Endodermal cell (in vitro differentiated cells): ENCODE measurements at regions not wholly inside any gene's neighbourhood (a gene's known extent, or its start where the extent isn't known, plus 50 kb on each side); places are given as distances from the start of the nearest gene placed in this dataset.

Experiments
- DNase-seq: peaks from one replicate; pipeline ENCODE4 v3.0.0-alpha.2; 2017
- H3K27ac ChIP-seq: 2 replicates; pipeline ENCODE4 v1.5.1; 2013; ENCODE audit warnings: mild to moderate bottlenecking, low read depth, low read length, moderate library complexity
- H3K27me3 ChIP-seq: 2 replicates; pipeline ENCODE4 v1.6.1; 2013; ENCODE audit warnings: mild to moderate bottlenecking, low read length, moderate library complexity; ENCODE audit not compliant: insufficient read depth, control insufficient read depth, poor library complexity, severe bottlenecking
- H3K36me3 ChIP-seq: 2 replicates; pipeline ENCODE4 v1.7.0; 2013; ENCODE audit warnings: mild to moderate bottlenecking, low read length, moderate library complexity; ENCODE audit not compliant: control insufficient read depth, insufficient read depth
- H3K4me1 ChIP-seq: one replicate; pipeline ENCODE4 v1.7.0; 2013; ENCODE audit warnings: low read length; ENCODE audit not compliant: control insufficient read depth, insufficient read depth
- H3K4me3 ChIP-seq: 2 replicates; pipeline ENCODE4 v1.5.1; 2013; ENCODE audit warnings: mild to moderate bottlenecking, low read length, moderate library complexity
- H3K9ac ChIP-seq: 2 replicates; pipeline ENCODE4 v1.6.1; 2013; ENCODE audit warnings: mild to moderate bottlenecking, low read length, moderate library complexity; ENCODE audit not compliant: poor library complexity, severe bottlenecking; ENCODE audit errors: extremely low read depth
- H3K9me3 ChIP-seq: 2 replicates; pipeline ENCODE4 v1.6.1; 2013; ENCODE audit warnings: mild to moderate bottlenecking, low read length, moderate library complexity; ENCODE audit not compliant: control insufficient read depth
- H3K27ac Mint-ChIP-seq: 2 replicates; pipeline ENCODE4 v1.8.0; 2020; ENCODE audit warnings: mixed read lengths
- H3K27me3 Mint-ChIP-seq: 2 replicates; pipeline ENCODE4 v1.8.0; 2021; ENCODE audit warnings: mild to moderate bottlenecking, mixed read lengths; ENCODE audit not compliant: insufficient read depth
- H3K36me3 Mint-ChIP-seq: 2 replicates; pipeline ENCODE4 v1.8.0; 2020; ENCODE audit warnings: low read depth, mixed read lengths
- H3K4me1 Mint-ChIP-seq: 2 replicates; pipeline ENCODE4 v1.8.0; 2020; ENCODE audit warnings: mixed read lengths
- H3K4me3 Mint-ChIP-seq: 2 replicates; pipeline ENCODE4 v1.8.0; 2020; ENCODE audit warnings: mild to moderate bottlenecking, moderate library complexity, mixed read lengths
- H3K9me3 Mint-ChIP-seq: 2 replicates; pipeline ENCODE4 v1.8.0; 2020; ENCODE audit warnings: mild to moderate bottlenecking, mixed read lengths
- CTCF ChIP-seq: fragments of 200-600 bp; sonication (generic); conservative IDR thresholded peaks from 2 replicates; pipeline ENCODE4 v1.5.0; 2021; ENCODE audit warnings: antibody characterized with exemption, mild to moderate bottlenecking
- WGBS, 2 experiments: methylation state at CpG; one replicate each; pipeline versions ENCODE4 v1.1.5 to v1.1.7; 2013; ENCODE audit warnings: missing lambda C conversion rate in 2 of 2, mixed read lengths in 1 of 2; ENCODE audit not compliant: insufficient coverage in 1 of 2, insufficient read length in 1 of 2; 5-methylcytosine and 5-hydroxymethylcytosine counted together

- Mint-ChIP-seq H3K9me3 (peaks cover 10% of the 10 kb centered on the region), H3K4me1 (peaks cover 39% of the 10 kb centered on the region), H3K36me3 (peaks cover 3% of the 10 kb centered on the region), H3K27ac (peak overlapping the region; percentile 88), H3K4me3 (peak overlapping the region; percentile 37), H3K27me3 (peaks cover 84% of the 10 kb centered on the region)
- TF ChIP-seq CTCF = peak; percentile 10
- Histone ChIP-seq H3K4me3 (no peak overlapping the region), H3K36me3 (no peaks in the 10 kb centered on the region), H3K27me3 (peaks cover 48% of the 10 kb centered on the region), H3K4me1 (peaks cover 4% of the 10 kb centered on the region), H3K27ac (peak overlapping the region; percentile 42), H3K9me3 (no peaks in the 10 kb centered on the region), H3K9ac (no peak overlapping the region)
- peak; percentile 91 for DNase-seq
- 15 to 42% methylated on average over 6 to 10 of the region's 10 CpGs for WGBS, 2 experiments
Observed at GRCh38 chr4:4640692-4641091, 98.8 kb upstream of the STX18 start.

GRCh38 chr4:4639370-4639769 is 97.5 kb upstream of the STX18 start:
- peaks cover 36% of the 10 kb centered on the region for H3K4me1 Mint-ChIP-seq
- Histone ChIP-seq H3K36me3 (no peaks in the 10 kb centered on the region), H3K4me3 (no peak overlapping the region), H3K4me1 (peaks cover 3% of the 10 kb centered on the region), H3K9ac (no peak overlapping the region), H3K27me3 (peaks cover 48% of the 10 kb centered on the region), H3K27ac (no peak overlapping the region), H3K9me3 (no peaks in the 10 kb centered on the region)
- peaks cover 13% of the 10 kb centered on the region for H3K9me3 Mint-ChIP-seq
- DNase-seq = no peak
- TF ChIP-seq CTCF = no peak
- no peak overlapping the region for H3K4me3 Mint-ChIP-seq
- H3K27me3 Mint-ChIP-seq = peaks cover 81% of the 10 kb centered on the region
- H3K27ac Mint-ChIP-seq = no peak overlapping the region
- peaks cover 5% of the 10 kb centered on the region for H3K36me3 Mint-ChIP-seq
- 97 to 100% methylated on average over 1 to 3 of the region's 3 CpGs for WGBS, 2 experiments

GRCh38 chr4:4637710-4638109 is 95.9 kb upstream of the STX18 start:
- H3K4me1 Mint-ChIP-seq = peaks cover 29% of the 10 kb centered on the region
- Histone ChIP-seq H3K9me3 (no peaks in the 10 kb centered on the region), H3K4me3 (no peak overlapping the region), H3K36me3 (no peaks in the 10 kb centered on the region), H3K9ac (no peak overlapping the region), H3K27me3 (peaks cover 46% of the 10 kb centered on the region), H3K4me1 (peaks cover 3% of the 10 kb centered on the region), H3K27ac (no peak overlapping the region)
- WGBS, 2 experiments = 93 to 96% methylated on average over 4 to 5 of the region's 5 CpGs
- H3K36me3 Mint-ChIP-seq = peaks cover 15% of the 10 kb centered on the region
- no peak for DNase-seq
- peaks cover 78% of the 10 kb centered on the region for H3K27me3 Mint-ChIP-seq
- H3K4me3 Mint-ChIP-seq = no peak overlapping the region
- peaks cover 17% of the 10 kb centered on the region for H3K9me3 Mint-ChIP-seq
- no peak for TF ChIP-seq CTCF
- no peak overlapping the region for H3K27ac Mint-ChIP-seq
